Muscle layer of duodenum (tissue), 2 donors: ENCODE measurements at regions not wholly inside any gene's neighbourhood (a gene's known extent, or its start where the extent isn't known, plus 50 kb on each side); places are given as distances from the start of the nearest gene placed in this dataset.

Experiments
- H3K27ac ChIP-seq: one replicate; pipeline ENCODE4 v1.7.0; 2013; ENCODE audit warnings: mild to moderate bottlenecking, low read length
- H3K27me3 ChIP-seq: one replicate; pipeline ENCODE4 v1.7.0; 2013; ENCODE audit warnings: low read depth, mild to moderate bottlenecking, control low read depth, low read length
- H3K36me3 ChIP-seq, 2 donors: one replicate each; pipeline ENCODE4 v1.7.0; 2013; ENCODE audit warnings: low read length in 2 of 2, control low read depth in 1 of 2, mild to moderate bottlenecking in 1 of 2; ENCODE audit not compliant: insufficient read depth in 2 of 2, control insufficient read depth in 1 of 2
- H3K4me1 ChIP-seq, 2 donors: one replicate each; pipeline ENCODE4 v1.7.0; 2013; ENCODE audit warnings: low read length in 2 of 2, mild to moderate bottlenecking in 2 of 2, control low read depth in 1 of 2, moderate library complexity in 1 of 2; ENCODE audit not compliant: insufficient read depth in 2 of 2, control insufficient read depth in 1 of 2
- H3K4me3 ChIP-seq, 2 donors: one replicate each; pipeline ENCODE4 v1.7.0; 2013; ENCODE audit warnings: low read length in 2 of 2, low read depth in 1 of 2, mild to moderate bottlenecking in 1 of 2
- H3K9me3 ChIP-seq, 2 donors: one replicate each; pipeline ENCODE4 v1.7.0; 2013; ENCODE audit warnings: low read length in 2 of 2, control low read depth in 1 of 2, mild to moderate bottlenecking in 1 of 2; ENCODE audit not compliant: control insufficient read depth in 1 of 2
- donor health status: healthy.

DNA sequence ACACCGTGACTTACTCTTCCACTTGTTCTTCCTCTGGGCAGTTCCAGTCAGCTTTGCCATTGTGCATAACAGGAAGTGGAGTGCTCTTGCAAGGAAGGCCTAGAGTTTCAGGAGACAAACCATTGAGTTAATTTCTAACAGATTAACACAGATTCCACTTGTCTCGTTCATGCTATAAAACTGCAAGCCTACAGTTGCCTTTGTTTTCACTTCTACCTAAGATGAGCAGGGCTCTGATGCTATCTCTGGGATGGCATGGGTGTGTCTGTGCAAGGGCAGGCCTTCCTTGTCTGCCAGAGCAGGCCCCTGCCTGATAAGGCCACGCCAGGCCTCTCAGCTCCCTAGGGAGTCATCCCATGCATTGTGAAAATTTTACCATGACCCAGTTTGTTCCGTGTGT is 67.7 kb upstream of the PGRMC2 start:
- Histone ChIP-seq H3K27me3 (no peaks in the 10 kb centered on the region), H3K4me3 (no peak overlapping the region), H3K27ac (no peak overlapping the region), H3K36me3 (no peaks in the 10 kb centered on the region), H3K4me1 (peaks cover 0 to 8% of the 10 kb centered on the region in 2 donors), H3K9me3 (no peaks in the 10 kb centered on the region)

GRCh38 chr4:128354205-128354821 is 66.7 kb upstream of the PGRMC2 start:
- Histone ChIP-seq H3K27ac (no peak overlapping the region), H3K9me3 (no peaks in the 10 kb centered on the region), H3K4me1 (peaks cover 0 to 8% of the 10 kb centered on the region in 2 donors), H3K4me3 (no peak overlapping the region), H3K27me3 (no peaks in the 10 kb centered on the region), H3K36me3 (no peaks in the 10 kb centered on the region)

GRCh38 chr4:128353791-128354190 is 66.2 kb upstream of the PGRMC2 start:
- Histone ChIP-seq H3K27me3 (no peaks in the 10 kb centered on the region), H3K27ac (no peak overlapping the region), H3K9me3 (no peaks in the 10 kb centered on the region), H3K4me1 (peaks cover 0 to 4% of the 10 kb centered on the region in 2 donors), H3K4me3 (no peak overlapping the region), H3K36me3 (no peaks in the 10 kb centered on the region)

- H3K27ac ChIP-seq: no peak overlapping the region
- peaks cover 0 to 7% of the 10 kb centered on the region in 2 donors for H3K4me1 ChIP-seq
- no peak overlapping the region for H3K4me3 ChIP-seq
- H3K27me3 ChIP-seq: no peaks in the 10 kb centered on the region
- no peaks in the 10 kb centered on the region for H3K9me3 ChIP-seq
- H3K36me3 ChIP-seq: no peaks in the 10 kb centered on the region
Observed at GRCh38 chr4:128351502-128351901, 63.9 kb upstream of the PGRMC2 start.

DNA sequence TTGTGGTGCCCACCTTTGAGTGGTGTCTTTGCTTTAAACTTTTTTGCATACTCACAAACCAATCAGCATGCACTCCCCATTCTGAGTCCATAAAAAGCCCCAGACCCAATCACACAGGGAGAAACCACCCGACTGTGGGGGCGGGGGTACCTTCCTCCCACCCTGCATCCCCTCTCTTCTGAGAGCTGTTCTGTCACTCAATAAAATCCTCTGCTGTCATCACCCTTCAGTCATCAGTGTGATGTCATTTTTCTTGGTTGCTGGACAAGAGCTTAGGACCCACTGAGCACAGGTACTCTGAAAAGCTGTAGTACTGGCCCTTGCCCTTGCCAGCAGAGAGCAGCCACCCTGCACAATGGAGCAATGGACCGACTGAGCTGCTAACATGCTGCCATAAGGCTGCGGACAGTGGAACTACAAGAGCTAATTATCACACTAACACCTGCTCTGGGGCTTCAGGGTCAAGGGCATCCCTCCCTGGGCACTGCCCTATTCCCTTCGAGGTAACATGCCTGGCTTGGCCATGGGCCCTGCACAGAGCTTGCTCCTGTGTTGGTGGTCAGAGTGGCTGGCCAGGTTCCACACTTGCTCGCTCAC is 62.9 kb upstream of the PGRMC2 start:
- H3K9me3 ChIP-seq: no peaks in the 10 kb centered on the region
- H3K4me3 ChIP-seq: no peak overlapping the region
- no peak overlapping the region for H3K27ac ChIP-seq
- H3K27me3 ChIP-seq: no peaks in the 10 kb centered on the region
- H3K4me1 ChIP-seq: peaks cover 0 to 7% of the 10 kb centered on the region in 2 donors
- H3K36me3 ChIP-seq: no peaks in the 10 kb centered on the region

DNA sequence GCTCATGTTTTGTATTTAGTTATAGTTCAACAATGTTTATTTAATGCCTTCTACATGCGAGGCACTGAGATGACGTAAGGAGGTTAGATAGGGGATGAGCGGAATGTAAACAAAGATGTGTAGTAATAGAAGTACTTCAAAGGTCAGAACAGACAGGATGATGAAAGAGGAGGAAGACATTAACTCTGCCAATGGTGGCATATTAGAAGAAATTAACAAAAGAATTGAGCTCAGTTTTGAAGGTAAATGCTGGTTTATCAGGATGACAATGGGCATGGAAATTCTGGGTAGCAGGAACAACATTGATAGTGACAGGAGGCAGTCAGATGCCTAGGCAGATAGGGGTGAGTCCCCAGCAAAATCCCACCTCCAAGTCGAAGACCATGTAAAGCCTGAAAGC is 62.3 kb upstream of the PGRMC2 start:
- H3K27me3 ChIP-seq: no peaks in the 10 kb centered on the region
- no peaks in the 10 kb centered on the region for H3K9me3 ChIP-seq
- H3K4me1 ChIP-seq: peaks cover 0 to 7% of the 10 kb centered on the region in 2 donors
- no peak overlapping the region for H3K27ac ChIP-seq
- no peak overlapping the region for H3K4me3 ChIP-seq
- H3K36me3 ChIP-seq: no peaks in the 10 kb centered on the region

- H3K27me3 ChIP-seq: no peaks in the 10 kb centered on the region
- H3K27ac ChIP-seq: no peak overlapping the region
- no peaks in the 10 kb centered on the region for H3K36me3 ChIP-seq
- no peak overlapping the region for H3K4me3 ChIP-seq
- no peaks in the 10 kb centered on the region for H3K9me3 ChIP-seq
- peaks cover 0 to 7% of the 10 kb centered on the region in 2 donors for H3K4me1 ChIP-seq
Observed at GRCh38 chr4:128347930-128348660, 60.5 kb upstream of the PGRMC2 start.

GRCh38 chr4:128347175-128347868 is 59.7 kb upstream of the PGRMC2 start:
- peaks cover 0 to 7% of the 10 kb centered on the region in 2 donors for H3K4me1 ChIP-seq
- no peaks in the 10 kb centered on the region for H3K27me3 ChIP-seq
- no peaks in the 10 kb centered on the region for H3K9me3 ChIP-seq
- H3K36me3 ChIP-seq: no peaks in the 10 kb centered on the region
- H3K4me3 ChIP-seq: no peak overlapping the region
- no peak overlapping the region for H3K27ac ChIP-seq

DNA sequence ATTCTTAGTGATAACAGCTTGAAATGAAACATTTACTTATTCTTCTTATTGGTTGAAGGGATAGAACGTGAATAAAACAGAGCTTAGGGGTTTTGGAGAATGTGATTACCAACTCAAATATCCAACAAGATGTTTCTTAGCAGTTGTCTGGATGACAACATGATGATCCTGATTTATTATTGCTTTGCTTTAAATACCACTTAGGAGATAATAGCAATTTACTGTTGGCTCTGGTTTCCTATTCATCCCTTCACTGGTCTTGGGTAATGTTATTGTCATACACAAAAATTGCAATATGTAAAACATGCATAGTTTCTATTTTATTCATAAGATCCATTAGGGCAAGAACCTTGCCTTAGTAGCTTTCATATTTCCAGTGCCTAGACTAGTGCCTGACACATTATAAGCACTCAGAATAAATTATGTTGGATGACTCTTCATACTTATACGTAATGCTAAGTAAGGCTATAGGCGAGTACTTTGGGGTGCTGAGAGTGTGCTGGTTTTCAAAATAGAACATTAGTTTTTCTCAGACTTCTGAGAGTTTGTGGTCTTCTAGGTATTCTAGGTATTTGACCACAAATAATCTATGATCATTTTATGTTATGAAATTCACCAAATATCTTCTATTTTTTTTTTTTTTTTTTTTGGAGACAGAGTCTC is 58.6 kb upstream of the PGRMC2 start:
- peaks cover 0 to 7% of the 10 kb centered on the region in 2 donors for H3K4me1 ChIP-seq
- no peak overlapping the region for H3K4me3 ChIP-seq
- H3K36me3 ChIP-seq: no peaks in the 10 kb centered on the region
- H3K27ac ChIP-seq: no peak overlapping the region
- H3K27me3 ChIP-seq: no peaks in the 10 kb centered on the region
- H3K9me3 ChIP-seq: no peaks in the 10 kb centered on the region

DNA sequence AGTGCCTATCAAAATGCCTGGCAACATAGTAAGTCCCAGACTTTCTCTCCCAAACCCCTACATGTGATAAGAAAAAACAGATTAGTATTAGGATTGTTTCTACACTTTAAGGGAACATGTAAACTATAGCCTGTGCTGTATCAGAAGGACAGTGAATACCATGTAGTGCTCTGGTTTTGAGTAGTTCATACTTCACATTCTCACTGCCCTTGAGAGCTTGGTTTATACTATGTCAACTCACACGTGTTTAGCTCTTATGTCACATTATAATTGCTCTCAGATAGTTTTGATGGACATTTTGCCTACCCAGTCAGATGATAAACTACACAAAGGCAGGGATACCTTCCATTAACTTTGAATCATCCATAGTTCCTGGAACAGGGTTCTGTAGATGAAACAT is 58.0 kb upstream of the PGRMC2 start:
- peaks cover 0 to 7% of the 10 kb centered on the region in 2 donors for H3K4me1 ChIP-seq
- H3K4me3 ChIP-seq: no peak overlapping the region
- no peak overlapping the region for H3K27ac ChIP-seq
- H3K36me3 ChIP-seq: no peaks in the 10 kb centered on the region
- H3K27me3 ChIP-seq: no peaks in the 10 kb centered on the region
- no peaks in the 10 kb centered on the region for H3K9me3 ChIP-seq

DNA sequence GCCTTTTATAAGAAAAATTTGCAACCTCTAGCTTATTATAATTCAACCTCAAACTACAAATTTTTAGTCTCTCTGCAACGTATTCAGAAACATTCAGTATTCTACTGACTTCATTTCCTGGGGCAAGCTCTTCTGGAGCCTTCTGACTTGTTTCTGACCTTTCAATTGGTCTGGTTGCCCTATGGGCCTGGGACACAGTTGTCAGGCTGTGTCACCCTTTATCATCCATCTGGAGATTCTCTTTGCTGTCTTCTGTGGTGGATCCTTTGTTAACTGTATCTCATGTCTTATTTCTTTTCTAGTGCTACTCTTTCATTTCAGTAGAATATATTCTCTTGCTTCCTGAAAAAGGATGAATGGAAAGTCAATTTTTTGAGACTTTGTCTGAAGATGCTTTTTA is 55.1 kb upstream of the PGRMC2 start:
- no peaks in the 10 kb centered on the region for H3K4me1 ChIP-seq
- no peaks in the 10 kb centered on the region for H3K36me3 ChIP-seq
- H3K9me3 ChIP-seq: no peaks in the 10 kb centered on the region
- H3K27me3 ChIP-seq: no peaks in the 10 kb centered on the region
- no peak overlapping the region for H3K27ac ChIP-seq
- H3K4me3 ChIP-seq: no peak overlapping the region
